ENCODE measurements at regions not wholly inside any gene's neighbourhood (a gene's known extent, or its start where the extent isn't known, plus 50 kb on each side); places are given as distances from the start of the nearest gene placed in this dataset.

DNA sequence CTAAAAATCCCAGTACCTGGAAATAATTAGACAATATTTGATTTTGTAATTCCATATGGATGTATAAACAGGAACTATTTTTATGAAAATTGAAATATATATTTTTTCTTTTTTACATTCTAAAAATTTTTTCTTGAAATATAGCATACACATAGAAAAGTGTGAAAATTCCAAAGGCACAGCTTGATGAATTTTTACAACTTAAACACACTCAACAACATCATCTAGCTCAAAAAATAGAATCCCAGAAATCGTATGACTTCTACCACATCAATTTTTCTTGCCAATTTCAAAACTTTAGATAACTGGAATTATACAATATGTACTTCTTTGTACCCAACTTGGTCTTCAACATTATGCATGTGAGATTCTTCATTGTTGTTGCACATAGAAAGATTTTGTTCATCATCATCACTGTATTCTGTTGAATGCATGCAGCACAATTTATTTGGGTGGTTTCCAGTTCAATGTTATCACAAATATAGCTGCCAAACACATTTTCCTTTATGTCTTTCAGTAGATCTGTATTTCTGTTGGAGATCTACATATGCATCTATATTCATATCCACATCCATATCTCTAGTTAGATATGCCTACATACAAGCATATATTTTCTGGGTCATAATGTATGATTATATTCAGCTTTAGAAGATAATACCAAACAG, 340.7 kb upstream of the SLIT2 start:
- TF ChIP-seq, protein P1, sequence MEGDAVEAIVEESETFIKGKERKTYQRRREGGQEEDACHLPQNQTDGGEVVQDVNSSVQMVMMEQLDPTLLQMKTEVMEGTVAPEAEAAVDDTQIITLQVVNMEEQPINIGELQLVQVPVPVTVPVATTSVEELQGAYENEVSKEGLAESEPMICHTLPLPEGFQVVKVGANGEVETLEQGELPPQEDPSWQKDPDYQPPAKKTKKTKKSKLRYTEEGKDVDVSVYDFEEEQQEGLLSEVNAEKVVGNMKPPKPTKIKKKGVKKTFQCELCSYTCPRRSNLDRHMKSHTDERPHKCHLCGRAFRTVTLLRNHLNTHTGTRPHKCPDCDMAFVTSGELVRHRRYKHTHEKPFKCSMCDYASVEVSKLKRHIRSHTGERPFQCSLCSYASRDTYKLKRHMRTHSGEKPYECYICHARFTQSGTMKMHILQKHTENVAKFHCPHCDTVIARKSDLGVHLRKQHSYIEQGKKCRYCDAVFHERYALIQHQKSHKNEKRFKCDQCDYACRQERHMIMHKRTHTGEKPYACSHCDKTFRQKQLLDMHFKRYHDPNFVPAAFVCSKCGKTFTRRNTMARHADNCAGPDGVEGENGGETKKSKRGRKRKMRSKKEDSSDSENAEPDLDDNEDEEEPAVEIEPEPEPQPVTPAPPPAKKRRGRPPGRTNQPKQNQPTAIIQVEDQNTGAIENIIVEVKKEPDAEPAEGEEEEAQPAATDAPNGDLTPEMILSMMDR (IDR thresholded peaks at IDR 0.05), result no peak
- TF ChIP-seq POLR2A (IDR thresholded peaks at IDR 0.05), result no peak

Measured in esophagus squamous epithelium (tissue), 4 donors.